ENCODE measurements at regions not wholly inside any gene's neighbourhood (a gene's known extent, or its start where the extent isn't known, plus 50 kb on each side); places are given as distances from the start of the nearest gene placed in this dataset.

- DNase-seq, result no peak
Observed at GRCh38 chr2:205937211-205937610, 148.8 kb downstream of the INO80D start.

- DNase-seq, result no peak
Observed at GRCh38 chr2:205936446-205936845, 149.5 kb downstream of the INO80D start.

- no peak for DNase-seq
Observed at GRCh38 chr2:205934443-205934842, 151.5 kb downstream of the INO80D start.

- no peak for DNase-seq
Observed at GRCh38 chr2:205932861-205933260, 153.1 kb downstream of the INO80D start.

- no peak for DNase-seq
Observed at GRCh38 chr2:205931388-205931787, 154.6 kb downstream of the INO80D start.

GRCh38 chr2:205930209-205930608 lies 155.8 kb downstream of the INO80D start:
- no peak for DNase-seq

GRCh38 chr2:205929246-205929942 lies 156.6 kb downstream of the INO80D start:
- no peak for DNase-seq

- DNase-seq, result peak; percentile 25
Observed at GRCh38 chr2:205925373-205926337, 160.3 kb downstream of the INO80D start.

GRCh38 chr2:205924676-205925075 lies 161.3 kb downstream of the INO80D start:
- DNase-seq, result no peak

GRCh38 chr2:205915130-205915524 lies 170.8 kb downstream of the INO80D start:
- DNase-seq, result no peak

- DNase-seq, result no peak
Observed at GRCh38 chr2:205914213-205915129, 171.5 kb downstream of the INO80D start.

- DNase-seq, result no peak
Observed at GRCh38 chr2:205913668-205914067, 172.3 kb downstream of the INO80D start.

GRCh38 chr2:205911306-205911705 lies 174.7 kb downstream of the INO80D start:
- DNase-seq, result no peak

- no peak for DNase-seq
Observed at GRCh38 chr2:205909184-205909572, 176.8 kb downstream of the INO80D start.

GRCh38 chr2:205908212-205909183 lies 177.5 kb downstream of the INO80D start:
- DNase-seq, result no peak

GRCh38 chr2:205906419-205906818 lies 179.6 kb downstream of the INO80D start:
- no peak for DNase-seq

GRCh38 chr2:205905576-205905975 lies 180.4 kb downstream of the INO80D start:
- no peak for DNase-seq

GRCh38 chr2:205904873-205905272 lies 181.1 kb downstream of the INO80D start:
- no peak for DNase-seq

GRCh38 chr2:205903549-205904129 lies 182.3 kb downstream of the INO80D start:
- DNase-seq, result no peak

GRCh38 chr2:205902900-205903237 lies 183.1 kb downstream of the INO80D start:
- no peak for DNase-seq
